ENCODE measurements at regions not wholly inside any gene's neighbourhood (a gene's known extent, or its start where the extent isn't known, plus 50 kb on each side); places are given as distances from the start of the nearest gene placed in this dataset.

DNA sequence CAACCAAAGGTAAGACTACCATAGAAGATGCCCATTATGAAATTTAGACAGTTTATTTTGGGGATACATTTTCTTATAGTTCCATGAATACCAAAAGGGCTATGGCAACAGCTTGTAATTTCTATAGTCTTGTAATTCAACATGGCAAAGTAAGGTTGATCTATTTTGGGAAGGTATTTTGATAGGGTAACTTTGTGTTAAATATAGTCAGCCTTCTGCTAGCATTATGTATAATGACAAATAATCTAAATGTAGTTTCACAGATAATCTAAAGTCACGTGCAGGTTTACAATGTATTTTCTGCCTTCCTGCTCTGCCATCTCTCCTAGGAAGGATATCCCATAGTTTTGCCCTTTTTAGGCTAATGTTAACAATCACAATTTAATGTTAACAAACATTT, 85.9 kb upstream of the DPH5 start:
- Histone ChIP-seq H3K36me3 (ENCODE audit: control insufficient read depth in 2 of 2, extremely low read depth in 1 of 2, insufficient read depth in 2 of 2, low read length in 2 of 2) (no peaks in the 10 kb centered on the region), H2AFZ (ENCODE audit: low read depth, low read length) (peak overlapping the region; percentile 22), H3K4me2 (ENCODE audit: insufficient read depth, low read length) (peak overlapping the region; percentile 0), H3K79me2 (ENCODE audit: control insufficient read depth, insufficient read depth, low read length) (no peaks in the 10 kb centered on the region), H3K9me3 (replicated peaks; ENCODE audit: control insufficient read depth, insufficient read depth, low read length) (no peaks in the 10 kb centered on the region), H3K4me1 (ENCODE audit: control insufficient read depth, extremely low read depth, insufficient read depth, low read length) (peaks cover 12% of the 10 kb centered on the region), H3K27me3 (ENCODE audit: control insufficient read depth in 2 of 2, insufficient read depth in 2 of 2, low read length in 2 of 2) (no peaks in the 10 kb centered on the region), H3K4me3 (replicated peaks in 1 of 3; ENCODE audit: insufficient read depth in 1 of 3, low read depth in 1 of 3, low read length in 3 of 3) (no peak overlapping the region), H3K9ac (replicated peaks; ENCODE audit: extremely low read depth, insufficient read depth, low read length) (no peak overlapping the region), H4K20me1 (replicated peaks; ENCODE audit: control insufficient read depth, extremely low read depth, insufficient read depth, low read length) (no peaks in the 10 kb centered on the region), H3K9me1 (replicated peaks; ENCODE audit: control insufficient read depth, extremely low read depth, insufficient read depth, low read length) (no peaks in the 10 kb centered on the region), H3K27ac (ENCODE audit: insufficient read depth, low read depth, low read length) (peak overlapping the region; percentile 78)
- CTCF ChIA-PET = no interaction called here
- dilution Hi-C loops (cut with MboI; ENCODE audit: extremely low pct_ligation_motif_present, low sequenced_read_pairs) (no loop called here), intact Hi-C loops (cut with micrococcal nuclease) (no loop called here)
- FAIRE-seq (no peak), DNase-seq (ENCODE audit: low read depth, low spot score) (no peak)
- TF ChIP-seq GATA2 (IDR thresholded peaks at IDR 0.05; ENCODE audit: insufficient read depth, insufficient read length, low read depth, low read length) (no peak), JUN (IDR thresholded peaks at IDR 0.05; ENCODE audit: borderline replicate concordance, insufficient read depth, insufficient read length, low read depth) (no peak), EZH2 (IDR thresholded peaks at IDR 0.05; ENCODE audit: borderline replicate concordance, low read depth, low read length, severe bottlenecking) (no peak), POLR2AphosphoS5 (IDR thresholded peaks at IDR 0.05; ENCODE audit: insufficient read depth, low read depth, low read length) (no peak), MYC (IDR thresholded peaks at IDR 0.05; ENCODE audit: low read depth, low read length) (no peak), POLR2A (IDR thresholded peaks at IDR 0.05; ENCODE audit: low read depth, low read length) (no peak), FOS (IDR thresholded peaks at IDR 0.05; ENCODE audit: borderline replicate concordance, insufficient read depth, low read length) (no peak)
- TF ChIP-seq, protein P1, sequence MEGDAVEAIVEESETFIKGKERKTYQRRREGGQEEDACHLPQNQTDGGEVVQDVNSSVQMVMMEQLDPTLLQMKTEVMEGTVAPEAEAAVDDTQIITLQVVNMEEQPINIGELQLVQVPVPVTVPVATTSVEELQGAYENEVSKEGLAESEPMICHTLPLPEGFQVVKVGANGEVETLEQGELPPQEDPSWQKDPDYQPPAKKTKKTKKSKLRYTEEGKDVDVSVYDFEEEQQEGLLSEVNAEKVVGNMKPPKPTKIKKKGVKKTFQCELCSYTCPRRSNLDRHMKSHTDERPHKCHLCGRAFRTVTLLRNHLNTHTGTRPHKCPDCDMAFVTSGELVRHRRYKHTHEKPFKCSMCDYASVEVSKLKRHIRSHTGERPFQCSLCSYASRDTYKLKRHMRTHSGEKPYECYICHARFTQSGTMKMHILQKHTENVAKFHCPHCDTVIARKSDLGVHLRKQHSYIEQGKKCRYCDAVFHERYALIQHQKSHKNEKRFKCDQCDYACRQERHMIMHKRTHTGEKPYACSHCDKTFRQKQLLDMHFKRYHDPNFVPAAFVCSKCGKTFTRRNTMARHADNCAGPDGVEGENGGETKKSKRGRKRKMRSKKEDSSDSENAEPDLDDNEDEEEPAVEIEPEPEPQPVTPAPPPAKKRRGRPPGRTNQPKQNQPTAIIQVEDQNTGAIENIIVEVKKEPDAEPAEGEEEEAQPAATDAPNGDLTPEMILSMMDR (IDR thresholded peaks at IDR 0.05; ENCODE audit: extremely low read depth in 1 of 2, insufficient read depth in 1 of 2, low read depth in 1 of 2, low read length in 2 of 2) = no peak
- TF ChIP-seq, protein P2, sequence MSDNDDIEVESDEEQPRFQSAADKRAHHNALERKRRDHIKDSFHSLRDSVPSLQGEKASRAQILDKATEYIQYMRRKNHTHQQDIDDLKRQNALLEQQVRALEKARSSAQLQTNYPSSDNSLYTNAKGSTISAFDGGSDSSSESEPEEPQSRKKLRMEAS (IDR thresholded peaks at IDR 0.05; ENCODE audit: insufficient read depth, insufficient read length) = no peak
- BruUV-seq (replicated peaks) = no TSS peak
- POLR2A ChIA-PET = no interaction called here

Measured in endothelial cell of umbilical vein (primary cell).